ENCODE measurements at regions not wholly inside any gene's neighbourhood (a gene's known extent, or its start where the extent isn't known, plus 50 kb on each side); places are given as distances from the start of the nearest gene placed in this dataset.

DNA sequence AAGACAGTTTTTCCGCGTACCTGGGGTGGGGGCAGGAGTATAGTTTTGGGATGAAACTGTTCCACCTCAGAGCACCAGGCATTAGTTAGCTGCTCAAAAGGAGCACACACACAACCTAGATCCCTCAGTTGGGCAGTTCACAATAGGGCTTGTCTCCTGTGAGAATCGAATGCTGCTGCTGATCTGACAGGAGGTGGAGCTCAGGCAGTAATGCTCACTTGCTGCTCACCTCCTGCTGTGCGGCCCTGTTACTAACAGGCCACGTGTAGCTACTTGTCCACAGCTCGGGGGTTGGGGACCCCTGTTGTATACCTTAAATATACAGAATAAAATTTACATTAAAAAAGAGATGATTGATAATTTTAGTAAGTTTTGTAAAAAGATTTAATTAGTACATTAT, 191.5 kb downstream of the SLC7A11 start:
- Histone ChIP-seq H3K36me3 (ENCODE audit: control insufficient read depth in 2 of 3, insufficient read depth in 3 of 3, low read length in 3 of 3) (no peaks in the 10 kb centered on the region), H3K27me3 (ENCODE audit: control insufficient read depth, insufficient read depth, low read length) (no peaks in the 10 kb centered on the region), H3K4me1 (ENCODE audit: control insufficient read depth in 2 of 3, insufficient read depth in 2 of 3, low read depth in 1 of 3, low read length in 3 of 3) (no peaks in the 10 kb centered on the region), H3K9ac (ENCODE audit: low read length in 3 of 3) (no peak overlapping the region), H3K27ac (ENCODE audit: low read depth in 2 of 2, low read length in 2 of 2) (no peak overlapping the region), H3K4me3 (ENCODE audit: low read length in 3 of 3) (no peak overlapping the region), H3K9me3 (ENCODE audit: control insufficient read depth in 2 of 3, insufficient read depth in 1 of 3, low read length in 3 of 3) (no peaks in the 10 kb centered on the region)
- intact Hi-C loops (cut with DNase I): no loop called here
- DNase-seq (no peak), FAIRE-seq (no peak)
- TF ChIP-seq, protein P1, sequence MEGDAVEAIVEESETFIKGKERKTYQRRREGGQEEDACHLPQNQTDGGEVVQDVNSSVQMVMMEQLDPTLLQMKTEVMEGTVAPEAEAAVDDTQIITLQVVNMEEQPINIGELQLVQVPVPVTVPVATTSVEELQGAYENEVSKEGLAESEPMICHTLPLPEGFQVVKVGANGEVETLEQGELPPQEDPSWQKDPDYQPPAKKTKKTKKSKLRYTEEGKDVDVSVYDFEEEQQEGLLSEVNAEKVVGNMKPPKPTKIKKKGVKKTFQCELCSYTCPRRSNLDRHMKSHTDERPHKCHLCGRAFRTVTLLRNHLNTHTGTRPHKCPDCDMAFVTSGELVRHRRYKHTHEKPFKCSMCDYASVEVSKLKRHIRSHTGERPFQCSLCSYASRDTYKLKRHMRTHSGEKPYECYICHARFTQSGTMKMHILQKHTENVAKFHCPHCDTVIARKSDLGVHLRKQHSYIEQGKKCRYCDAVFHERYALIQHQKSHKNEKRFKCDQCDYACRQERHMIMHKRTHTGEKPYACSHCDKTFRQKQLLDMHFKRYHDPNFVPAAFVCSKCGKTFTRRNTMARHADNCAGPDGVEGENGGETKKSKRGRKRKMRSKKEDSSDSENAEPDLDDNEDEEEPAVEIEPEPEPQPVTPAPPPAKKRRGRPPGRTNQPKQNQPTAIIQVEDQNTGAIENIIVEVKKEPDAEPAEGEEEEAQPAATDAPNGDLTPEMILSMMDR (IDR thresholded peaks at IDR 0.05; ENCODE audit: borderline replicate concordance, extremely low read depth, insufficient read depth): no peak

DNA sequence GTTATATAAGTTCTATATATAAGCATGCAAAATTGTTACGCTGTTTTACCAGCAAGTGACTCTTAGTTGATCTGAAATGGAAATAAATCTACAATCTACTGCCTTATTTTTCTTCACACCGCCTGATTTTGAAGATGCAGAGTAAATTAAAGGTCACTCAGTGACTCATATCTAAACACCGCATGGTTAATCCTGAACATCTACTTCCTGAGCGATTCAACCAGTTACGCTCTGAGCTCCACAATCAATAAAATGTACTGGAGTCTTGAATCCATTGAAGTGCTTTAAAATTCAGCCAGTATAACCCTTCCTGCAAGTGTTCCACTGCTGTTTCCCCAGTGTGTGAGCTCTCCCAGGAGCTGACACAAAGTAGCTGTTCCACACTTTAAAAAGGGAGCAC, 192.8 kb downstream of the SLC7A11 start:
- FAIRE-seq (no peak), DNase-seq (peak in 1 of 5 donors; percentile 19)
- TF ChIP-seq, protein P1 (IDR thresholded peaks at IDR 0.05; ENCODE audit: borderline replicate concordance, extremely low read depth, insufficient read depth): no peak
- intact Hi-C loops (cut with DNase I): no loop called here
- Histone ChIP-seq H3K9me3 (ENCODE audit: control insufficient read depth in 2 of 3, insufficient read depth in 1 of 3, low read length in 3 of 3) (no peaks in the 10 kb centered on the region), H3K9ac (ENCODE audit: low read length in 3 of 3) (no peak overlapping the region), H3K4me3 (ENCODE audit: low read length in 3 of 3) (no peak overlapping the region), H3K27ac (ENCODE audit: low read depth in 2 of 2, low read length in 2 of 2) (no peak overlapping the region), H3K36me3 (ENCODE audit: control insufficient read depth in 2 of 3, insufficient read depth in 3 of 3, low read length in 3 of 3) (no peaks in the 10 kb centered on the region), H3K27me3 (ENCODE audit: control insufficient read depth, insufficient read depth, low read length) (no peaks in the 10 kb centered on the region), H3K4me1 (ENCODE audit: control insufficient read depth in 2 of 3, insufficient read depth in 2 of 3, low read depth in 1 of 3, low read length in 3 of 3) (no peaks in the 10 kb centered on the region)

DNA sequence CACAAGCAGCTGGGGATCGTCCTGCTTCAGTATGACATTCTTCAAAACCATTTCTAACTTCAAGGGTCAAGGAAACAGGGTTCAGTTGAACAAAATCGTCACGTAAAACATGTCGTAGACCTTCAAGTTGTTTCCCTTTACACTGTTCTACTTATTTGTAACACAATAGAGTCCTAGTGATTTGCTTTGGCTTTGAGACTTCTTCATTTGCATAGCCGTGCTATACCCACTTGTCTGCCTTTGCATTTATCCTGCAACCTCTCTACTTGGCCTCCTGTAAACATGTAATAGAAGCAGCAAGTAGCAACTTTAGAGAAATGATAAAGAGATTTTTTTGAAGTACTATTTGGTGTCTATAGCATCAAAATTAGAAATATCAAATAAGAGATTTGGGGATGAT, 194.9 kb downstream of the SLC7A11 start:
- H3K9ac ChIP-seq (ENCODE audit: low read length in 3 of 3): no peak overlapping the region

More for the DNA sequence above, 194.9 kb downstream of the SLC7A11 start:
- TF ChIP-seq, protein P1 (IDR thresholded peaks at IDR 0.05; ENCODE audit: borderline replicate concordance, extremely low read depth, insufficient read depth): no peak
- FAIRE-seq (no peak), DNase-seq (peak in 1 of 5 donors; percentile 42)
- Histone ChIP-seq H3K4me1 (ENCODE audit: control insufficient read depth in 2 of 3, insufficient read depth in 2 of 3, low read depth in 1 of 3, low read length in 3 of 3) (no peaks in the 10 kb centered on the region), H3K9me3 (ENCODE audit: control insufficient read depth in 2 of 3, insufficient read depth in 1 of 3, low read length in 3 of 3) (no peaks in the 10 kb centered on the region), H3K4me3 (ENCODE audit: low read length in 3 of 3) (no peak overlapping the region), H3K36me3 (ENCODE audit: control insufficient read depth in 2 of 3, insufficient read depth in 3 of 3, low read length in 3 of 3) (no peaks in the 10 kb centered on the region), H3K27ac (ENCODE audit: low read depth in 2 of 2, low read length in 2 of 2) (no peak overlapping the region), H3K27me3 (ENCODE audit: control insufficient read depth, insufficient read depth, low read length) (no peaks in the 10 kb centered on the region)
- intact Hi-C loops (cut with DNase I): no loop called here

Measured in kidney (tissue), 13 donors.